Neural cell (in vitro differentiated cells): ENCODE measurements at regions not wholly inside any gene's neighbourhood (a gene's known extent, or its start where the extent isn't known, plus 50 kb on each side); places are given as distances from the start of the nearest gene placed in this dataset.

Source experiments
- H2AFZ ChIP-seq: fragments of 200-600, 300-800 bp; sonication (generic), shearing (Covaris generic); 2 replicates; pipeline ENCODE4 v1.6.0; 2014; ENCODE audit warnings: low read depth, mild to moderate bottlenecking, antibody characterized with exemption, low read length, moderate library complexity
- H3F3A ChIP-seq: fragments of 200-600 bp; shearing (Covaris generic); 2 replicates; pipeline ENCODE4 v1.6.1; 2016; ENCODE audit warnings: mild to moderate bottlenecking, moderate library complexity, mixed read lengths, antibody characterized with exemption, low read length; ENCODE audit not compliant: insufficient read depth, poor library complexity, severe bottlenecking
- H3K27ac ChIP-seq: fragments of 200-600, 300-800 bp; sonication (generic), shearing (Covaris generic); 2 replicates; pipeline ENCODE4 v1.5.1; 2014; ENCODE audit warnings: mild to moderate bottlenecking, low read length, moderate library complexity
- H3K27me3 ChIP-seq: fragments of 300-800, 200-600 bp; sonication (generic), shearing (Covaris generic); 2 replicates; pipeline ENCODE4 v1.6.0; 2014; ENCODE audit warnings: mild to moderate bottlenecking, low read depth, low read length, moderate library complexity; ENCODE audit not compliant: insufficient read depth
- H3K36me3 ChIP-seq: fragments of 300-800, 200-600 bp; sonication (generic), shearing (Covaris generic); 2 replicates; pipeline ENCODE4 v1.5.1; 2014; ENCODE audit warnings: mild to moderate bottlenecking, antibody characterized with exemption, low read length, moderate library complexity; ENCODE audit not compliant: insufficient read depth
- H3K4me2 ChIP-seq: fragments of 300-800, 200-600 bp; sonication (generic), shearing (Covaris generic); 2 replicates; pipeline ENCODE4 v1.6.0; 2014; ENCODE audit warnings: mild to moderate bottlenecking, low read length
- H3K4me3 ChIP-seq: fragments of 300-800, 200-600 bp; sonication (generic), shearing (Covaris generic); 2 replicates; pipeline ENCODE4 v1.5.1; 2014; ENCODE audit warnings: mild to moderate bottlenecking, low read length, moderate library complexity
- H3K79me2 ChIP-seq: fragments of 200-600 bp; shearing (Covaris generic); replicated peaks from 2 replicates; pipeline ENCODE4 v1.6.0; 2014; ENCODE audit warnings: mild to moderate bottlenecking, low read length, moderate library complexity; ENCODE audit not compliant: insufficient read depth
- H3K9ac ChIP-seq: fragments of 300-800, 200-600 bp; sonication (generic), shearing (Covaris generic); 2 replicates; pipeline ENCODE4 v1.6.1; 2016; ENCODE audit warnings: mild to moderate bottlenecking, low read length, mixed read lengths
- H3K9me2 ChIP-seq: fragments of 200-600 bp; shearing (Covaris generic); 2 replicates; pipeline ENCODE4 v1.6.1; 2016; ENCODE audit warnings: mild to moderate bottlenecking, low read length, mixed read lengths; ENCODE audit not compliant: insufficient read depth
- H3K9me3 ChIP-seq: fragments of 200-600, 300-800 bp; sonication (generic), shearing (Covaris generic); 2 replicates; pipeline ENCODE4 v1.6.1; 2016; ENCODE audit warnings: mild to moderate bottlenecking, mixed run types, low read length, moderate library complexity, mixed read lengths
- H4K20me1 ChIP-seq: fragments of 200-600 bp; shearing (Covaris generic); 2 replicates; pipeline ENCODE4 v1.6.1; 2016; ENCODE audit warnings: mild to moderate bottlenecking, mixed run types; ENCODE audit not compliant: insufficient read depth
- EP300 ChIP-seq: fragments of 450-650 bp; conservative IDR thresholded peaks from 2 replicates; pipeline ENCODE4 v1.6.1; 2014; ENCODE audit warnings: antibody characterized with exemption, mild to moderate bottlenecking, moderate library complexity; ENCODE audit not compliant: poor library complexity, severe bottlenecking
- EZH2 ChIP-seq: fragments of 200-600, 300-800 bp; shearing (Covaris generic), sonication (generic); IDR thresholded peaks from 2 replicates; pipeline ENCODE4 v1.6.1; 2014; ENCODE audit warnings: antibody characterized with exemption, low read length, borderline replicate concordance, mild to moderate bottlenecking; ENCODE audit not compliant: insufficient read depth, poor library complexity, severe bottlenecking
- MXI1 ChIP-seq: fragments of 450-650 bp; conservative IDR thresholded peaks from 2 replicates; pipeline ENCODE4 v1.6.1; 2014; ENCODE audit warnings: antibody characterized with exemption, mild to moderate bottlenecking; ENCODE audit not compliant: poor library complexity, severe bottlenecking
- POLR2AphosphoS5 ChIP-seq: IDR thresholded peaks from 2 replicates; pipeline ENCODE4 v1.6.1; 2012
- RAD21 ChIP-seq: fragments of 450-650 bp; conservative IDR thresholded peaks from 2 replicates; pipeline ENCODE4 v1.6.1; 2014; ENCODE audit warnings: antibody characterized with exemption, mild to moderate bottlenecking, moderate library complexity
- SMC3 ChIP-seq: fragments of 450-650 bp; conservative IDR thresholded peaks from 2 replicates; pipeline ENCODE4 v1.6.1; 2014; ENCODE audit warnings: antibody characterized with exemption, mild to moderate bottlenecking, moderate library complexity; ENCODE audit not compliant: poor library complexity
- TAF1 ChIP-seq: IDR thresholded peaks from 2 replicates; pipeline ENCODE4 v1.6.1; 2012; ENCODE audit warnings: low read depth
- TF ChIP-seq, protein P1 (sequence below): fragments of 450-650 bp; IDR thresholded peaks from 2 replicates; pipeline ENCODE4 v1.5.1; 2014; ENCODE audit warnings: antibody characterized with exemption, mild to moderate bottlenecking, moderate library complexity; ENCODE audit not compliant: poor library complexity, severe bottlenecking
- TF ChIP-seq, protein P2 (sequence below): IDR thresholded peaks from 2 replicates; pipeline ENCODE4 v1.6.1; 2012; ENCODE audit warnings: borderline replicate concordance

DNA sequence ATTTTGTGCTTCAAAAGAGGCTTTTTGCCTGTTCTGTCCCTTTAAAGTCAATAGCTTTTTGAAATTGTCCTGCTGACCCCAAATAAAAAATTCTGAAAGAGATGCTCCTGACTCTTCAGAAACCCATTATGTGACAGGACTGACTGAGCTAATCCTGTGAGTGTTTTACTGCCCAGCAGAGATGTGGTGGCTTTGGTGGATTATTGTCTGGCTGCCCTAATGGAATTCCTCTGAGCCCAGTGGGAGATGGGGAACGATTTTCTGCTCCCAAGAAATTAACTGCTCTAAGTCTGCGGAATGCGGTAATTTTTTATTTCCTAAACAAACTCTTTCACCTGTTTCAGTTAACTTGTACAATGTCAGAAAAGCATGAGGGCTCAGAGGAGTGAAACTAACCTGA lies 258.2 kb downstream of the IKZF2 start:
- H3K9me2 ChIP-seq: no peaks in the 10 kb centered on the region
- H3K9me3 ChIP-seq: no peaks in the 10 kb centered on the region
- H3F3A ChIP-seq: no peaks in the 10 kb centered on the region
- no peak overlapping the region for H3K4me3 ChIP-seq
- H4K20me1 ChIP-seq: no peaks in the 10 kb centered on the region
- TF ChIP-seq, protein P1, sequence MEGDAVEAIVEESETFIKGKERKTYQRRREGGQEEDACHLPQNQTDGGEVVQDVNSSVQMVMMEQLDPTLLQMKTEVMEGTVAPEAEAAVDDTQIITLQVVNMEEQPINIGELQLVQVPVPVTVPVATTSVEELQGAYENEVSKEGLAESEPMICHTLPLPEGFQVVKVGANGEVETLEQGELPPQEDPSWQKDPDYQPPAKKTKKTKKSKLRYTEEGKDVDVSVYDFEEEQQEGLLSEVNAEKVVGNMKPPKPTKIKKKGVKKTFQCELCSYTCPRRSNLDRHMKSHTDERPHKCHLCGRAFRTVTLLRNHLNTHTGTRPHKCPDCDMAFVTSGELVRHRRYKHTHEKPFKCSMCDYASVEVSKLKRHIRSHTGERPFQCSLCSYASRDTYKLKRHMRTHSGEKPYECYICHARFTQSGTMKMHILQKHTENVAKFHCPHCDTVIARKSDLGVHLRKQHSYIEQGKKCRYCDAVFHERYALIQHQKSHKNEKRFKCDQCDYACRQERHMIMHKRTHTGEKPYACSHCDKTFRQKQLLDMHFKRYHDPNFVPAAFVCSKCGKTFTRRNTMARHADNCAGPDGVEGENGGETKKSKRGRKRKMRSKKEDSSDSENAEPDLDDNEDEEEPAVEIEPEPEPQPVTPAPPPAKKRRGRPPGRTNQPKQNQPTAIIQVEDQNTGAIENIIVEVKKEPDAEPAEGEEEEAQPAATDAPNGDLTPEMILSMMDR: no peak
- TF ChIP-seq RAD21: no peak
- TF ChIP-seq EZH2: no peak
- TF ChIP-seq MXI1: no peak
- TF ChIP-seq TAF1: no peak
- TF ChIP-seq POLR2AphosphoS5: no peak
- no peak for TF ChIP-seq SMC3
- H2AFZ ChIP-seq: no peak overlapping the region
- no peaks in the 10 kb centered on the region for H3K36me3 ChIP-seq
- H3K79me2 ChIP-seq: no peaks in the 10 kb centered on the region
- H3K27ac ChIP-seq: no peak overlapping the region
- no peaks in the 10 kb centered on the region for H3K27me3 ChIP-seq
- no peak overlapping the region for H3K4me2 ChIP-seq
- no peak overlapping the region for H3K9ac ChIP-seq

DNA sequence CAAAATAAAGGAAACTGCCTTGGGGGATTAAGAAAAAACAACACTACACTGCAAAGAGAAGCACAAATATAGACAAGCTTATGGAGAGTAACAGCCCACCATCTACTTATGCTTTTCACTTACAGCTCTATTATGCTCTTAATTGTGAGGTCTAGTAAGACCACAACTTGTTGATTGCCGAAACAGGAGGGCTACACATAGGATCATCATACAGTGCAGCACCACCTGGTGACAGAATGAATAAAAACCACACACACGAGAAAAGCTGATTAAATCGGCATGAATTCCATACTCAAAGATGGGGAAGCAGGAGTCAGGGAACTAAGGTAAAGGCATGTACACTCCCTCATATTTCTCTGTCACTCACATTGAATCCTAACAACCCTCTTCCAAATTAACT lies 259.2 kb downstream of the IKZF2 start:
- H3K36me3 ChIP-seq: no peaks in the 10 kb centered on the region
- no peak overlapping the region for H2AFZ ChIP-seq
- H3K9me3 ChIP-seq: no peaks in the 10 kb centered on the region
- H3K27ac ChIP-seq: no peak overlapping the region
- no peaks in the 10 kb centered on the region for H3K79me2 ChIP-seq
- no peak overlapping the region for H3K9ac ChIP-seq
- H3F3A ChIP-seq: no peaks in the 10 kb centered on the region
- H3K4me2 ChIP-seq: no peak overlapping the region
- H4K20me1 ChIP-seq: no peaks in the 10 kb centered on the region
- no peaks in the 10 kb centered on the region for H3K9me2 ChIP-seq
- TF ChIP-seq TAF1 (no peak), POLR2AphosphoS5 (no peak), RAD21 (no peak), EZH2 (no peak), SMC3 (no peak), EP300 (no peak)
- TF ChIP-seq, protein P1: no peak
- TF ChIP-seq, protein P2, sequence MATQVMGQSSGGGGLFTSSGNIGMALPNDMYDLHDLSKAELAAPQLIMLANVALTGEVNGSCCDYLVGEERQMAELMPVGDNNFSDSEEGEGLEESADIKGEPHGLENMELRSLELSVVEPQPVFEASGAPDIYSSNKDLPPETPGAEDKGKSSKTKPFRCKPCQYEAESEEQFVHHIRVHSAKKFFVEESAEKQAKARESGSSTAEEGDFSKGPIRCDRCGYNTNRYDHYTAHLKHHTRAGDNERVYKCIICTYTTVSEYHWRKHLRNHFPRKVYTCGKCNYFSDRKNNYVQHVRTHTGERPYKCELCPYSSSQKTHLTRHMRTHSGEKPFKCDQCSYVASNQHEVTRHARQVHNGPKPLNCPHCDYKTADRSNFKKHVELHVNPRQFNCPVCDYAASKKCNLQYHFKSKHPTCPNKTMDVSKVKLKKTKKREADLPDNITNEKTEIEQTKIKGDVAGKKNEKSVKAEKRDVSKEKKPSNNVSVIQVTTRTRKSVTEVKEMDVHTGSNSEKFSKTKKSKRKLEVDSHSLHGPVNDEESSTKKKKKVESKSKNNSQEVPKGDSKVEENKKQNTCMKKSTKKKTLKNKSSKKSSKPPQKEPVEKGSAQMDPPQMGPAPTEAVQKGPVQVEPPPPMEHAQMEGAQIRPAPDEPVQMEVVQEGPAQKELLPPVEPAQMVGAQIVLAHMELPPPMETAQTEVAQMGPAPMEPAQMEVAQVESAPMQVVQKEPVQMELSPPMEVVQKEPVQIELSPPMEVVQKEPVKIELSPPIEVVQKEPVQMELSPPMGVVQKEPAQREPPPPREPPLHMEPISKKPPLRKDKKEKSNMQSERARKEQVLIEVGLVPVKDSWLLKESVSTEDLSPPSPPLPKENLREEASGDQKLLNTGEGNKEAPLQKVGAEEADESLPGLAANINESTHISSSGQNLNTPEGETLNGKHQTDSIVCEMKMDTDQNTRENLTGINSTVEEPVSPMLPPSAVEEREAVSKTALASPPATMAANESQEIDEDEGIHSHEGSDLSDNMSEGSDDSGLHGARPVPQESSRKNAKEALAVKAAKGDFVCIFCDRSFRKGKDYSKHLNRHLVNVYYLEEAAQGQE: no peak
- H3K27me3 ChIP-seq: no peaks in the 10 kb centered on the region
- no peak overlapping the region for H3K4me3 ChIP-seq
